Suprapubic skin (tissue), 4 donors: ENCODE measurements at regions not wholly inside any gene's neighbourhood (a gene's known extent, or its start where the extent isn't known, plus 50 kb on each side); places are given as distances from the start of the nearest gene placed in this dataset.

Source experiments
- DNase-seq, 2 donors: peaks; one replicate each; pipeline ENCODE4 v3.0.0-alpha.2; 2019; ENCODE audit warnings: low spot score in 2 of 2
- H3K27ac ChIP-seq: fragments of 200-600 bp; sonication (generic); one replicate; pipeline ENCODE4 v1.5.1; 2019
- H3K27me3 ChIP-seq: fragments of 200-600 bp; sonication (generic); one replicate; pipeline ENCODE4 v1.5.1; 2019
- H3K36me3 ChIP-seq: fragments of 200-600 bp; sonication (generic); one replicate; pipeline ENCODE4 v1.5.1; 2019
- H3K4me1 ChIP-seq: fragments of 200-600 bp; sonication (generic); one replicate; pipeline ENCODE4 v1.5.1; 2019
- H3K4me3 ChIP-seq: fragments of 200-600 bp; sonication (generic); one replicate; pipeline ENCODE4 v1.5.1; 2019; ENCODE audit warnings: mild to moderate bottlenecking
- H3K9me3 ChIP-seq: fragments of 200-600 bp; sonication (generic); one replicate; pipeline ENCODE4 v1.5.1; 2019
- CTCF ChIP-seq, 2 donors: fragments of 200-600 bp in 1 of 2; fragments of 450-650 bp in 1 of 2; sonication (generic) in 1 of 2; IDR thresholded peaks; one replicate each; pipeline ENCODE4 v1.5.1; 2016 to 2019; ENCODE audit warnings: antibody characterized with exemption in 2 of 2, mild to moderate bottlenecking in 1 of 2, moderate library complexity in 1 of 2
- EP300 ChIP-seq: sonication (generic); formaldehyde crosslinking; IDR thresholded peaks from one replicate; pipeline ENCODE4 v1.6.1; 2017; ENCODE audit warnings: antibody characterized with exemption
- POLR2A ChIP-seq, 2 donors: fragments of 450-650 bp; IDR thresholded peaks; one replicate each; pipeline ENCODE4 v1.6.1; 2017; ENCODE audit warnings: antibody characterized with exemption in 2 of 2, mild to moderate bottlenecking in 2 of 2, moderate library complexity in 2 of 2
- POLR2AphosphoS5 ChIP-seq, 3 donors: sonication (generic); formaldehyde crosslinking; IDR thresholded peaks; one replicate each; pipeline ENCODE4 v1.6.1; 2017; ENCODE audit warnings: antibody characterized with exemption in 3 of 3
- WGBS: methylation state at CpG from one replicate; pipeline ENCODE4 v1.1.5; 2018; 5-methylcytosine and 5-hydroxymethylcytosine counted together

- Histone ChIP-seq H3K4me3 (no peak overlapping the region), H3K27ac (no peak overlapping the region), H3K27me3 (no peaks in the 10 kb centered on the region), H3K36me3 (no peaks in the 10 kb centered on the region), H3K4me1 (peaks cover 2% of the 10 kb centered on the region), H3K9me3 (no peaks in the 10 kb centered on the region)
- no peak for DNase-seq
- WGBS: 84% methylated on average over 2 of the region's 2 CpGs
- TF ChIP-seq CTCF (IDR thresholded peaks at IDR 0.05) (no peak), POLR2AphosphoS5 (IDR thresholded peaks at IDR 0.05) (no peak), EP300 (no peak), POLR2A (IDR thresholded peaks at IDR 0.05) (no peak)
Measured at GRCh38 chr3:70855149-70855548, 542.7 kb upstream of the MDFIC2 start.

GRCh38 chr3:70854108-70854507 is 541.7 kb upstream of the MDFIC2 start:
- peaks cover 2% of the 10 kb centered on the region for H3K4me1 ChIP-seq
- H3K27ac ChIP-seq: no peak overlapping the region
- no peak for DNase-seq
- TF ChIP-seq POLR2AphosphoS5 (IDR thresholded peaks at IDR 0.05) (no peak), EP300 (no peak)
- H3K9me3 ChIP-seq: no peaks in the 10 kb centered on the region
- H3K27me3 ChIP-seq: no peaks in the 10 kb centered on the region
- no peaks in the 10 kb centered on the region for H3K36me3 ChIP-seq
- WGBS: 47% methylated on average over 6 of the region's 6 CpGs
- no peak overlapping the region for H3K4me3 ChIP-seq

GRCh38 chr3:70853161-70853944 is 540.9 kb upstream of the MDFIC2 start:
- Histone ChIP-seq H3K27ac (no peak overlapping the region), H3K9me3 (no peaks in the 10 kb centered on the region), H3K4me3 (no peak overlapping the region), H3K27me3 (no peaks in the 10 kb centered on the region), H3K36me3 (no peaks in the 10 kb centered on the region), H3K4me1 (peaks cover 2% of the 10 kb centered on the region)
- TF ChIP-seq POLR2AphosphoS5 (IDR thresholded peaks at IDR 0.05) (no peak), POLR2A (IDR thresholded peaks at IDR 0.05) (no peak), EP300 (no peak), CTCF (IDR thresholded peaks at IDR 0.05) (no peak)
- no peak for DNase-seq
- WGBS: 75% methylated on average over 5 of the region's 5 CpGs

GRCh38 chr3:70849911-70850699 is 537.7 kb upstream of the MDFIC2 start:
- H3K9me3 ChIP-seq: no peaks in the 10 kb centered on the region
- H3K4me1 ChIP-seq: peaks cover 2% of the 10 kb centered on the region
- H3K27ac ChIP-seq: no peak overlapping the region
- 61% methylated on average over 6 of the region's 6 CpGs for WGBS
- no peaks in the 10 kb centered on the region for H3K27me3 ChIP-seq
- H3K4me3 ChIP-seq: no peak overlapping the region
- DNase-seq: no peak
- H3K36me3 ChIP-seq: no peaks in the 10 kb centered on the region
- TF ChIP-seq CTCF (IDR thresholded peaks at IDR 0.05) (no peak), POLR2A (IDR thresholded peaks at IDR 0.05) (no peak), EP300 (no peak), POLR2AphosphoS5 (IDR thresholded peaks at IDR 0.05) (no peak)

GRCh38 chr3:70840106-70840870 is 527.9 kb upstream of the MDFIC2 start:
- TF ChIP-seq POLR2AphosphoS5 (IDR thresholded peaks at IDR 0.05) (no peak), EP300 (no peak), CTCF (IDR thresholded peaks at IDR 0.05) (no peak), POLR2A (IDR thresholded peaks at IDR 0.05) (no peak)
- Histone ChIP-seq H3K4me3 (no peak overlapping the region), H3K36me3 (no peaks in the 10 kb centered on the region), H3K9me3 (no peaks in the 10 kb centered on the region), H3K4me1 (no peaks in the 10 kb centered on the region), H3K27me3 (no peaks in the 10 kb centered on the region), H3K27ac (no peak overlapping the region)
- no peak for DNase-seq
- 60% methylated on average over 4 of the region's 4 CpGs for WGBS
